ENCODE measurements at regions not wholly inside any gene's neighbourhood (a gene's known extent, or its start where the extent isn't known, plus 50 kb on each side); places are given as distances from the start of the nearest gene placed in this dataset.

GRCh38 chr9:15080401-15080800, 170.2 kb upstream of the FREM1 start:
- TF ChIP-seq CTCF (IDR thresholded peaks at IDR 0.05), result no peak
- no peak for TF ChIP-seq POLR2AphosphoS5 (IDR thresholded peaks at IDR 0.05)
- TF ChIP-seq POLR2A (IDR thresholded peaks at IDR 0.05), result no peak
